ENCODE measurements at regions not wholly inside any gene's neighbourhood (a gene's known extent, or its start where the extent isn't known, plus 50 kb on each side); places are given as distances from the start of the nearest gene placed in this dataset.
"Not testable (repeated sequence)": the region's sequence is repeated elsewhere in the genome, so short reads cannot be mapped to it uniquely, and the experiment has no call there.

DNA sequence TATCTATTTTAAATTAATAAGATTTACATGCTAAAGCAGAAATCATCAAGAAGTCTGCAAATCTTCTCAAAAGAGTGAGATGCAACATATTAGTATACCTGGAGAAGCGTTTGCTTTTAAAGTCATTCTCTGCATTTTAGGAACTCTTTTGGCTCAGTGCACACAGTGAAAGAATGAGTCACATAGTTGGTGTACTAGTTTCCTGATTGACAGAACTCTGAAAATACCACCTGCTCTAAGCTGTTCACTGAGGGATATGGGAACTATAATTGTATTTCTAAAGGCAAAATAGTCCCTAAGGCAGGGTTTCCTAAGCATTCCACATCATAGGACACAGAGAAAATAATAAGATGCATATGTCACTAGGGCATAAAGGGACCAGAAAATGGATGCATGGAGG is 838.5 kb downstream of the DIPK2A start:
- CTCF ChIA-PET: no interaction called here

DNA sequence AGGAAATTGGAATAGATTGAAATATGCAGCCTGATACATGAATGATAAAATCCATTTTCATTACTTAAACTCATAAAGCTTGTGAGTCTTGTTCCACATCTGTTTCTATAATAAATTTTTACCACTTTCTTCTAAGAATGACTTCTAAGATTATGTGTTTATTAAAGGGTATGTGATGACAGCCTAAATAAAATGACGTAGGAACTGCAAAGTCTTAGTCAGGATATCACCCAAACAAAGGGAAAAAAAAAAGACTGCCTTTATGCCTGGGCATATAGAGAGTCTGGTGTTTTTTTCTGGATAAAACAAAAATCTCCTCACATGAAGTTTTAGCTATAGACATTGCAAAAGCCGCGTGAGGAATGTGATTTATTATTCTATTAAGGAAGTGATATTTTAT is 844.0 kb downstream of the DIPK2A start:
- Mint-ChIP-seq H3K27me3 (ENCODE audit: insufficient read depth, unreplicated experiment) (no peaks in the 10 kb centered on the region), H3K4me1 (ENCODE audit: insufficient read depth, unreplicated experiment) (no peaks in the 10 kb centered on the region), H3K4me3 (ENCODE audit: unreplicated experiment) (no peak overlapping the region), H3K27ac (ENCODE audit: low read depth, unreplicated experiment) (no peak overlapping the region), H3K36me3 (ENCODE audit: insufficient read depth, unreplicated experiment) (no peaks in the 10 kb centered on the region), H3K9me3 (ENCODE audit: unreplicated experiment) (no peaks in the 10 kb centered on the region)
- BruUV-seq (replicated peaks): no TSS peak
- DNase-seq (ENCODE audit: unreplicated experiment): no peak
- TF ChIP-seq, protein P1, sequence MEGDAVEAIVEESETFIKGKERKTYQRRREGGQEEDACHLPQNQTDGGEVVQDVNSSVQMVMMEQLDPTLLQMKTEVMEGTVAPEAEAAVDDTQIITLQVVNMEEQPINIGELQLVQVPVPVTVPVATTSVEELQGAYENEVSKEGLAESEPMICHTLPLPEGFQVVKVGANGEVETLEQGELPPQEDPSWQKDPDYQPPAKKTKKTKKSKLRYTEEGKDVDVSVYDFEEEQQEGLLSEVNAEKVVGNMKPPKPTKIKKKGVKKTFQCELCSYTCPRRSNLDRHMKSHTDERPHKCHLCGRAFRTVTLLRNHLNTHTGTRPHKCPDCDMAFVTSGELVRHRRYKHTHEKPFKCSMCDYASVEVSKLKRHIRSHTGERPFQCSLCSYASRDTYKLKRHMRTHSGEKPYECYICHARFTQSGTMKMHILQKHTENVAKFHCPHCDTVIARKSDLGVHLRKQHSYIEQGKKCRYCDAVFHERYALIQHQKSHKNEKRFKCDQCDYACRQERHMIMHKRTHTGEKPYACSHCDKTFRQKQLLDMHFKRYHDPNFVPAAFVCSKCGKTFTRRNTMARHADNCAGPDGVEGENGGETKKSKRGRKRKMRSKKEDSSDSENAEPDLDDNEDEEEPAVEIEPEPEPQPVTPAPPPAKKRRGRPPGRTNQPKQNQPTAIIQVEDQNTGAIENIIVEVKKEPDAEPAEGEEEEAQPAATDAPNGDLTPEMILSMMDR (IDR thresholded peaks at IDR 0.05; ENCODE audit: unreplicated experiment): no peak
- intact Hi-C loops (cut with micrococcal nuclease): no loop called here
- POLR2A ChIA-PET: no interaction called here
- CTCF ChIA-PET: no interaction called here

More for the DNA sequence above, 838.5 kb downstream of the DIPK2A start:
- H3K9me3 Mint-ChIP-seq (ENCODE audit: unreplicated experiment): no peaks in the 10 kb centered on the region
- H3K4me3 Mint-ChIP-seq (ENCODE audit: unreplicated experiment): no peak overlapping the region
- BruUV-seq (replicated peaks): no TSS peak
- no peaks in the 10 kb centered on the region for H3K36me3 Mint-ChIP-seq (ENCODE audit: insufficient read depth, unreplicated experiment)
- TF ChIP-seq, protein P1 (IDR thresholded peaks at IDR 0.05; ENCODE audit: unreplicated experiment): no peak
- no peak overlapping the region for H3K27ac Mint-ChIP-seq (ENCODE audit: low read depth, unreplicated experiment)
- no peaks in the 10 kb centered on the region for H3K4me1 Mint-ChIP-seq (ENCODE audit: insufficient read depth, unreplicated experiment)
- no peak for DNase-seq (ENCODE audit: unreplicated experiment)
- H3K27me3 Mint-ChIP-seq (ENCODE audit: insufficient read depth, unreplicated experiment): no peaks in the 10 kb centered on the region
- POLR2A ChIA-PET: no interaction called here
- intact Hi-C loops (cut with micrococcal nuclease): no loop called here

DNA sequence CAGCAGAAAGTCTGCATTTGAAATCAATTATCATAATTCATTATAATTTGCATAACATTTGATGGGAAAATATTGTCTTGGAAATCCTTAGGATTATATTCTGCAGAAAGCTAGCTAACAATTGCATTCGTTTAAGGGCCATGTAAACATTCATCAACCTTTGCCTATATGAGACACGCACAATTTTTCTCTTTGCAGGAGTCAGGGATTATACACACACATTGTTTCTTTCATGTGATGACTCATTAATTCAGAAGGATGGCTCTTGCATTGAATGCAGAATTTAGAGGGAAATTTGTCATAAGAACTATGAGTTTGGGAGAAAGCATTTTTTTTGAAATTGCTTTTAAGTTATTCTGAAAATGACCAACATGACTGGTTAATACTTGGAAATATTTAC is 844.7 kb downstream of the DIPK2A start:
- BruUV-seq (replicated peaks): no TSS peak
- ChIA-PET POLR2A (no interaction called here), CTCF (no interaction called here)

DNA sequence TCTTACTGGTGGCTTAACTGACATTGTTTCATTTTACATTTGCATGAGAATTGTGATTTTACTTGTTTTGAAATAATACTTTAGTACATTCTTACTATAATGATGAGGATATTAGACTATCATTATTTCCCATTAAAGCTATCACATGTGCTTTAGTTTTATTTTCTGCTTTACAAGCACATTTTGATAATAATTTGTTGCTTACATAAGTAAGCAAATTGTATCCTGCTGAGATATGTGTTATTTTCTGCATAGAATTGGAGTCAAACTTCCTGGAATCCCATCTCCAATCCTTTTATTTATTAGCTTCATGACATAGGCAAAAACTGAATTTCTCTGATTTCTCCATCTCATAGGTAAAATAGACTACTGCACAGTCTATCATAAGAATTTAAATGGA is 847.4 kb downstream of the DIPK2A start:
- no peak overlapping the region for H3K27ac Mint-ChIP-seq (ENCODE audit: low read depth, unreplicated experiment)
- H3K27me3 Mint-ChIP-seq (ENCODE audit: insufficient read depth, unreplicated experiment): no peaks in the 10 kb centered on the region
- ChIA-PET POLR2A (no interaction called here), CTCF (no interaction called here)
- no TSS peak for BruUV-seq (replicated peaks)
- no peak overlapping the region for H3K4me3 Mint-ChIP-seq (ENCODE audit: unreplicated experiment)
- no peaks in the 10 kb centered on the region for H3K4me1 Mint-ChIP-seq (ENCODE audit: insufficient read depth, unreplicated experiment)
- H3K9me3 Mint-ChIP-seq (ENCODE audit: unreplicated experiment): no peaks in the 10 kb centered on the region
- no peaks in the 10 kb centered on the region for H3K36me3 Mint-ChIP-seq (ENCODE audit: insufficient read depth, unreplicated experiment)
- intact Hi-C loops (cut with micrococcal nuclease): no loop called here
- no peak for DNase-seq (ENCODE audit: unreplicated experiment)
- TF ChIP-seq, protein P1 (IDR thresholded peaks at IDR 0.05; ENCODE audit: unreplicated experiment): no peak

More for the DNA sequence above, 844.7 kb downstream of the DIPK2A start:
- Mint-ChIP-seq H3K4me1 (ENCODE audit: insufficient read depth, unreplicated experiment) (no peaks in the 10 kb centered on the region), H3K4me3 (ENCODE audit: unreplicated experiment) (no peak overlapping the region), H3K27ac (ENCODE audit: low read depth, unreplicated experiment) (no peak overlapping the region), H3K9me3 (ENCODE audit: unreplicated experiment) (no peaks in the 10 kb centered on the region), H3K27me3 (ENCODE audit: insufficient read depth, unreplicated experiment) (no peaks in the 10 kb centered on the region), H3K36me3 (ENCODE audit: insufficient read depth, unreplicated experiment) (no peaks in the 10 kb centered on the region)
- TF ChIP-seq, protein P1 (IDR thresholded peaks at IDR 0.05; ENCODE audit: unreplicated experiment): no peak
- DNase-seq (ENCODE audit: unreplicated experiment): no peak
- intact Hi-C loops (cut with micrococcal nuclease): no loop called here

DNA sequence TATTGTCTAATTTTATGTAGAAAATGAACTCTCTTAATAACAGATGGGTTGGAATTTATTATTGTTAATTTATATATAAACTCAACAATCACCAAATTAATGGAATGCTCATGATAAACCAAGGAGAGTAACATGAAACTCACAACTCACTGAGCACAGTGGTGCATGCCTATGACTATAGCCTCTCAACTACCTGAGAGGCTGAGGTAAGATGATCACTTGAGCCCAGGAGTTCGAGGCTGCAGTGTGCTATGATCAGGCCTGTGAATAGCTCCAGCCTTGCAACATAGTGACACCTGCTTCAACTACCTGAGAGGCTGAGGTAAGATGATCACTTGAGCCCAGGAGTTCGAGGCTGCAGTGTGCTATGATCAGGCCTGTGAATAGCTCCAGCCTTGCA is 848.6 kb downstream of the DIPK2A start:
- H3K4me3 Mint-ChIP-seq (ENCODE audit: unreplicated experiment); POLR2A ChIA-PET; BruUV-seq (replicated peaks); H3K9me3 Mint-ChIP-seq (ENCODE audit: unreplicated experiment); H3K36me3 Mint-ChIP-seq (ENCODE audit: insufficient read depth, unreplicated experiment); DNase-seq (ENCODE audit: unreplicated experiment); H3K27ac Mint-ChIP-seq (ENCODE audit: low read depth, unreplicated experiment); H3K4me1 Mint-ChIP-seq (ENCODE audit: insufficient read depth, unreplicated experiment); H3K27me3 Mint-ChIP-seq (ENCODE audit: insufficient read depth, unreplicated experiment); intact Hi-C loops (cut with micrococcal nuclease); CTCF ChIA-PET: not testable (repeated sequence)
